MCF 10A (cell line): ENCODE measurements at regions not wholly inside any gene's neighbourhood (a gene's known extent, or its start where the extent isn't known, plus 50 kb on each side); places are given as distances from the start of the nearest gene placed in this dataset.

ENCODE experiments used
- BruUV-seq: library from RNA; stranded (reverse); fragments of 400-500 nt; replicated peaks from 2 replicates; lab custom pipeline; 2021; lab: Mats Ljungman, UMichigan
- CTCF ChIA-PET: fragments of 300-600 bp; sonication (Branson Sonifier 250); formaldehyde crosslinking; extraction: SDS; loops from one replicate; lab custom pipeline; 2021; ENCODE audit warnings: antibody characterized with exemption, inconsistent platforms; lab: Yijun Ruan, JAX
- POLR2A ChIA-PET: fragments of 300-600, 350-650 bp; sonication (Branson Sonifier 250); formaldehyde crosslinking; extraction: SDS; loops from one replicate; lab custom pipeline; 2020; ENCODE audit warnings: antibody characterized with exemption, inconsistent platforms; lab: Yijun Ruan, JAX
- DNase-seq: peaks from one replicate; pipeline ENCODE4 v3.0.0-alpha.2; 2018; ENCODE audit not compliant: unreplicated experiment
- H3K27ac Mint-ChIP-seq: one replicate; pipeline ENCODE4 v1.8.0; 2022; ENCODE audit warnings: mild to moderate bottlenecking, low read depth, mixed read lengths; ENCODE audit not compliant: unreplicated experiment
- H3K27me3 Mint-ChIP-seq: one replicate; pipeline ENCODE4 v1.8.0; 2022; ENCODE audit warnings: mixed read lengths; ENCODE audit not compliant: insufficient read depth, unreplicated experiment
- H3K36me3 Mint-ChIP-seq: one replicate; pipeline ENCODE4 v1.8.0; 2022; ENCODE audit warnings: mild to moderate bottlenecking, moderate library complexity, mixed read lengths; ENCODE audit not compliant: insufficient read depth, unreplicated experiment
- H3K4me1 Mint-ChIP-seq: one replicate; pipeline ENCODE4 v1.8.0; 2022; ENCODE audit warnings: mixed read lengths; ENCODE audit not compliant: insufficient read depth, unreplicated experiment
- H3K4me3 Mint-ChIP-seq: one replicate; pipeline ENCODE4 v1.8.0; 2022; ENCODE audit warnings: mild to moderate bottlenecking, moderate library complexity, mixed read lengths; ENCODE audit not compliant: unreplicated experiment
- H3K9me3 Mint-ChIP-seq: one replicate; pipeline ENCODE4 v1.8.0; 2022; ENCODE audit warnings: mixed read lengths; ENCODE audit not compliant: unreplicated experiment
- CTCF ChIP-seq: fragments of 200-600 bp; IDR thresholded peaks from one replicate; pipeline ENCODE4 v1.8.0; 2022; ENCODE audit warnings: antibody characterized with exemption, mild to moderate bottlenecking; ENCODE audit not compliant: unreplicated experiment
- intact Hi-C: fragments of 100-400 bp; cut with micrococcal nuclease; formaldehyde crosslinking; loops from 2 replicates; pipeline ENCODE4 v1.14.1; 2022

- TF ChIP-seq CTCF, result no peak
- intact Hi-C loops, result no loop called here
- Mint-ChIP-seq H3K36me3 (peaks cover 7% of the 10 kb centered on the region), H3K4me1 (peaks cover 12% of the 10 kb centered on the region), H3K9me3 (no peaks in the 10 kb centered on the region), H3K4me3 (no peak overlapping the region), H3K27me3 (no peaks in the 10 kb centered on the region), H3K27ac (no peak overlapping the region)
- ChIA-PET CTCF (no interaction called here), POLR2A (no interaction called here)
- no peak for DNase-seq
- BruUV-seq, result no TSS peak
These were observed 180.7 kb upstream of the NRXN3 start for GRCh38 chr14:77989441-77989991.

GRCh38 chr14:77990337-77990736 lies 179.8 kb upstream of the NRXN3 start:
- POLR2A ChIA-PET, result no interaction called here
- BruUV-seq, result no TSS peak
- Mint-ChIP-seq H3K27me3 (no peaks in the 10 kb centered on the region), H3K4me3 (no peak overlapping the region), H3K27ac (no peak overlapping the region), H3K4me1 (peaks cover 9% of the 10 kb centered on the region), H3K9me3 (no peaks in the 10 kb centered on the region), H3K36me3 (peaks cover 7% of the 10 kb centered on the region)
- intact Hi-C loops, result no loop called here
- DNase-seq, result no peak
- TF ChIP-seq CTCF, result no peak
- CTCF ChIA-PET, result no interaction called here

GRCh38 chr14:77991128-77991772 lies 178.9 kb upstream of the NRXN3 start:
- Mint-ChIP-seq H3K9me3 (no peaks in the 10 kb centered on the region), H3K27ac (no peak overlapping the region), H3K36me3 (peaks cover 7% of the 10 kb centered on the region), H3K27me3 (no peaks in the 10 kb centered on the region), H3K4me3 (no peak overlapping the region), H3K4me1 (peaks cover 6% of the 10 kb centered on the region)
- intact Hi-C loops, result no loop called here
- CTCF ChIA-PET, result no interaction called here
- POLR2A ChIA-PET, result no interaction called here
- BruUV-seq, result no TSS peak
- no peak for DNase-seq
- no peak for TF ChIP-seq CTCF

- no TSS peak for BruUV-seq
- Mint-ChIP-seq H3K4me1 (peaks cover 17% of the 10 kb centered on the region), H3K27ac (peak overlapping the region; percentile 75), H3K9me3 (peaks cover 7% of the 10 kb centered on the region), H3K4me3 (no peak overlapping the region), H3K36me3 (no peaks in the 10 kb centered on the region), H3K27me3 (no peaks in the 10 kb centered on the region)
- no peak for TF ChIP-seq CTCF
- peak; percentile 75 for DNase-seq
- intact Hi-C loops, result no loop called here
- ChIA-PET CTCF (no interaction called here), POLR2A (no interaction called here)
These were observed 164.8 kb upstream of the NRXN3 start for GRCh38 chr14:78005325-78005724.
